ENCODE measurements at regions not wholly inside any gene's neighbourhood (a gene's known extent, or its start where the extent isn't known, plus 50 kb on each side); places are given as distances from the start of the nearest gene placed in this dataset.
A peak's percentile ranks its signal among the peaks of the same experiment; 100 is the strongest.

- no peak for DNase-seq (ENCODE audit: low read depth)
Measured at GRCh38 chr15:75134748-75135147, 66.9 kb upstream of the C15orf39 start.

GRCh38 chr15:75136118-75136517 lies 65.6 kb upstream of the C15orf39 start:
- no peak for DNase-seq (ENCODE audit: low read depth)

- no peak for DNase-seq (ENCODE audit: low read depth)
Measured at GRCh38 chr15:75136758-75137157, 64.9 kb upstream of the C15orf39 start.

- no peak for DNase-seq (ENCODE audit: low read depth)
Measured at GRCh38 chr15:75138016-75138999, 63.4 kb upstream of the C15orf39 start.

GRCh38 chr15:75140080-75140879 lies 61.4 kb upstream of the C15orf39 start:
- no peak for DNase-seq (ENCODE audit: low read depth)

GRCh38 chr15:75142499-75142898 lies 59.2 kb upstream of the C15orf39 start:
- no peak for DNase-seq (ENCODE audit: low read depth)

GRCh38 chr15:75143738-75144334 lies 57.8 kb upstream of the C15orf39 start:
- DNase-seq (ENCODE audit: low read depth), result no peak

- no peak for DNase-seq (ENCODE audit: low read depth)
Measured at GRCh38 chr15:75145027-75145841, 56.4 kb upstream of the C15orf39 start.

GRCh38 chr15:75148280-75148679 lies 53.4 kb upstream of the C15orf39 start:
- no peak for DNase-seq (ENCODE audit: low read depth)

- peak; percentile 56 for DNase-seq (ENCODE audit: low read depth)
Measured at GRCh38 chr15:75149867-75150709, 51.6 kb upstream of the C15orf39 start.

GRCh38 chr15:75151214-75152128 lies 50.2 kb upstream of the C15orf39 start:
- no peak for DNase-seq (ENCODE audit: low read depth)
